GM10248 (cell line): ENCODE measurements at regions not wholly inside any gene's neighbourhood (a gene's known extent, or its start where the extent isn't known, plus 50 kb on each side); places are given as distances from the start of the nearest gene placed in this dataset.
"Not testable (repeated sequence)": the region's sequence is repeated elsewhere in the genome, so short reads cannot be mapped to it uniquely, and the experiment has no call there.

Experiments used
- CTCF ChIA-PET: fragments of 300-600 bp; sonication (Branson Sonifier 250); formaldehyde crosslinking; extraction: SDS; loops from one replicate; lab custom pipeline; 2021; ENCODE audit warnings: antibody characterized with exemption; lab: Yijun Ruan, JAX
- POLR2A ChIA-PET: fragments of 350-650 bp; sonication (Branson Sonifier 250); formaldehyde crosslinking; extraction: SDS; loops from one replicate; lab custom pipeline; 2020; ENCODE audit warnings: antibody characterized with exemption; lab: Yijun Ruan, JAX
- DNase-seq: peaks from one replicate; pipeline ENCODE4 v3.0.0; 2012; ENCODE audit errors: extremely low spot score
- TF ChIP-seq, protein P1 (sequence below): IDR thresholded peaks from 2 replicates; pipeline ENCODE4 v1.5.1; 2012; ENCODE audit warnings: mild to moderate bottlenecking, low read depth; ENCODE audit errors: extremely low read depth, missing control alignments, control extremely low read depth

DNA sequence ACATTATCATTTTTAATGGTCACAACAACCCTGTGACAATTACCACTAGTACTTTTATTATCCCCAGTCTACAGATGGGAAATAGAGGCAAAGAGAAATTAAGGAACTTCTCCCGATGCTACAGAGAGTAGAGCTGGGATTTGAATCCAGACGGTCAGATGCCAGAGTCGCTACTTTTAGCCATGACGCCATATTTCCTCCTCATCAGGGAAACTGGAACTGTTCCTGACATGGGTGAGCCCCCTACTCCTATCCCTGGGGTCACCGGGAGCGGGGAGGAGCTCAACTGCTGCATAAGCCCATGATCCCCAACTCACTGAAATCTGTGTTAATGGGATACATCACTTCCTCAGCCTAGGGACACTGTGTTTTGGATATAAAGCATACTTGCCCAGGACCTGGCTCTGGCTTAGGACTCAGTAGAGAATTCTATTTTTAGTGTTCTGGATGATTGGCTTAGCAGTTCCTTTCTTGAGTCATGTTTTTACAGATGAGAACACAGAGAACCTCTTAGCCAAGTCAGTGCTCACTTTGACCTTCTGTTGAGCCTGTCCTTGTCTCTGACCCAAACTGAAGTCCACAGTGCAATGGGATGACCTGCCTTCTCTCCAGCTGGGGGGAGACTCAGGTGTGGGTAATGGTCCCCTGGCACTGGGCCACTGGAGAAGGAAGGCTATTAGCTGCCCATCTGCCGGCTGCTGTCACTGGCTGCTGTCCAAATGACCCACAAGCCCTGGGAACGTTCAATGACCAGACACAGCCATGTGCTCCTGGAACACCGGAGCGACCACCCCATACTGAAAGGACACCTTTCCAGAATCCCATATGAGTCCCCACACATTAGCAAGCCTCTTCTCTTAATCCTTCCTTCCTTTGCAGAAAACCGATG, 90.8 kb upstream of the SHISA3 start:
- CTCF ChIA-PET: no interaction called here
- DNase-seq: no peak
- TF ChIP-seq, protein P1, sequence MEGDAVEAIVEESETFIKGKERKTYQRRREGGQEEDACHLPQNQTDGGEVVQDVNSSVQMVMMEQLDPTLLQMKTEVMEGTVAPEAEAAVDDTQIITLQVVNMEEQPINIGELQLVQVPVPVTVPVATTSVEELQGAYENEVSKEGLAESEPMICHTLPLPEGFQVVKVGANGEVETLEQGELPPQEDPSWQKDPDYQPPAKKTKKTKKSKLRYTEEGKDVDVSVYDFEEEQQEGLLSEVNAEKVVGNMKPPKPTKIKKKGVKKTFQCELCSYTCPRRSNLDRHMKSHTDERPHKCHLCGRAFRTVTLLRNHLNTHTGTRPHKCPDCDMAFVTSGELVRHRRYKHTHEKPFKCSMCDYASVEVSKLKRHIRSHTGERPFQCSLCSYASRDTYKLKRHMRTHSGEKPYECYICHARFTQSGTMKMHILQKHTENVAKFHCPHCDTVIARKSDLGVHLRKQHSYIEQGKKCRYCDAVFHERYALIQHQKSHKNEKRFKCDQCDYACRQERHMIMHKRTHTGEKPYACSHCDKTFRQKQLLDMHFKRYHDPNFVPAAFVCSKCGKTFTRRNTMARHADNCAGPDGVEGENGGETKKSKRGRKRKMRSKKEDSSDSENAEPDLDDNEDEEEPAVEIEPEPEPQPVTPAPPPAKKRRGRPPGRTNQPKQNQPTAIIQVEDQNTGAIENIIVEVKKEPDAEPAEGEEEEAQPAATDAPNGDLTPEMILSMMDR: no peak
- POLR2A ChIA-PET: no interaction called here

DNA sequence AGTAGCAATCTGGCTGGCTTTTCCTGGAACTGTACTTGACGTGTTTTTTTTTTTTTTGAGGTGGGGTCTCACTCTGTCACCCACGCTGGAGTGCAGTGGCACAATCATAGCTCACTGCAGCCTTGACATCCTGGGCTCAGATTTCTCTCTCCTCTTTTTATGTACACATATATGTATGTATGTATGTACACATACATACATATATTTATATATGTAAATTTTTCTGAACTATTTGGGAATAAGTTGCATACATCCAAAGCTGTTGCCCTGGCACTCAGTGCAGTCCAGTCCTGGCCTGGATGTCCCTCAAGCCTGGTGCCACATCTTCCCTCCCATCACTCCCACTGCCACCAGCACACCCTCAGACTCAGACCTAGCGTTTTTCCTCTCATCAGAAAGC, 89.0 kb upstream of the SHISA3 start:
- DNase-seq: no peak
- TF ChIP-seq, protein P1: no peak
- ChIA-PET CTCF (interaction anchor here (0.8 to 1.2 kb wide), 2 partner anchors 26 to 28 kb away, joined by 3 to 4 read pairs; no protein-coding TSS in a partner anchor), POLR2A (no interaction called here)

DNA sequence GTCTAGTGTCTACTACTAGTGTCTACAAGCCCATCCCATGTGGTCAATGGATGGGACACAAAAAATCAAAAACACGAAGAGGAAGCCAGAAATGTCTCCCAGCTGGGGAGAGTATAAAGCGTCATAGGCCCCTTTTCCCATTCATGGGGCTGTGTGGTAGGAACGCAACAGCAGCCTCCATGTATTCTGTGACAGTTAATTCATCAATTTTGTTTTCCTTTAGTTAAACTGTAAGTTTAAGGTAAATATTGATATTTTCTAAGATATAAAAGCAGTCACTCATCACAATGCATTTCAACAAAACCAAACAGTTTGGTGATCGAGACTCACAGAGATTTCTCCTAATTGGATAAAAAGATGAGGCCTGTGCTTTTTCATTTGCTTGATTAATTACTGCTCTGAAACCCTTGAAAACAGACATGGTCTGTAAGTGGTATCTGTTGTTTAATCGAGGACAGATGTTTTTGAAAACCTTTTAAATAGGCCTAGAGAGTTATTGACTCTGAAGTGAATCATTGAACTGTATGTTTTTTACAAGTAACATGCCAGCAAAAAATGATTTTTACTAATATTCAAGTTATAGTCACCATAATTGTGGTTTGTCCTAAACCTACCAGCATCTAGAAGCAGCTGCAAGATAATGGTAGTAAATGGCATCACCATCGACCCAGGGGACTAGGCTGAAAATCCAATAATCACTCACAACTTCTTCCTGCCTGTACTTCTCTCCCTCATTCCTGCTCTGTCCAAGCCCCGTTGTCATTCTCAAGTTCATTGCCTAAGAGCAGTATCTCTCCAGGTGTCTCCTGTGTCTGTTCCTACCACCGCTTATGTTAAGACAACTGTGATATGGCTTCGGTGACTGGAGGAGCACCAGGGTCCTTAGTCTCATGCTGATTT, 87.7 kb upstream of the SHISA3 start:
- DNase-seq: no peak
- POLR2A ChIA-PET: no interaction called here
- CTCF ChIA-PET: no interaction called here
- TF ChIP-seq, protein P1: no peak

DNA sequence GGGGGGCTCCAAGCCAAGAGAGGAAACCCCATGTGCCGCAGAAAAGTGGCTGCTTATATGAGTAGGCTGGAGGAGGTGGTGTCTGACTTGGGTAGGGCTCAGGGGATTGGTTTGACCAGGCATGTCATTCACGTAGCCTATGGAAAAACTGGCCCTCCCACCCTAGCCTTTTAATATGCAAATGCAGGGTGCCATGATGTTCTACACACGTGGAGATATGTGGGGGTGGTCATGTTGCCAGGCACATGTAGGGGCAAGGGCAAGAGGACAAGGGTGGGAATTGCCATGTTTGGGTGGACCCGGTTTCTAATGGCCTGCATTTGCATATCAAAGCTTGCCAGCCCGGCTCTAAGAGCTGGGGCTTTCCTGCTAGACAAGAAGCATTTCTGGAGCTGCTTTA, 86.9 kb upstream of the SHISA3 start:
- no peak for DNase-seq
- ChIA-PET POLR2A (no interaction called here), CTCF (no interaction called here)
- TF ChIP-seq, protein P1: no peak

DNA sequence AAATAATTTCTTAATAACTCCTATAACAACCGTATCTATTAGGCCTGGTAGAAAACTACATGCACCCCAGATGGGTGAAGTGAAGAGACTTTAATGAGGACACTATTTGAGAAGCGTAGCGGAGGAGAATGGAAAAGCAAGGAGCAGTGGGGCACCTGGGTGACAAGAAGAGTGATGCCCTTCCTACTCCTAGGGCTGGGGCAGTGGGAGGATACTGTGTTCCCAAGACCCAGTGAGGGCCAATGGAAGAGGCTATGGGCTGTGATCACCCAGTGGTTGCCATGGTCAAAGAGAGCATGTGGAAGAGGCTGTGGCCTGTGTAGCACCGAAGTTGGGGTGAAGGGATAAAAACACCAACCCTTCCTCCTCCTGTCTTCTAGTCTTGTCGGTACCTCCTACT, 86.5 kb upstream of the SHISA3 start:
- DNase-seq: no peak
- ChIA-PET CTCF (no interaction called here), POLR2A (no interaction called here)
- TF ChIP-seq, protein P1: no peak

DNA sequence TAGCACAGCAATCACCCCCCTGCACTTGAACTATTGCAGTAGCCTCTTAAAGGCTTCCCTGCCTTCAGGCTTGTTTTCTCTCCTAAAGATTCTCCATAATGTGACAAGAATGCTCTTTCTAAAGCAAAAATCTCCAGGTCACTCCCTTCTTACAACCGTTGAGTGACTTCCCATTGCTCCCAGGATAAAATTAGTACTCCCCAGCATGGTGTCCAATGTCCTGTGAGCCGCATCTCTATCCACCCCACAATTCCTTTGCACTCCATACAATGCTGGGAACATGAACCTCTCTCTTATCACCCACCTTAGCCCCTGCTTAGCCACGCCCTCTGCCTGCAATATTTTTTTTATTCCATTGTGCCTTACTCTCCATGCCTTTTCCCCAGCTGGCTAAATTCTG, 85.7 kb upstream of the SHISA3 start:
- ChIA-PET CTCF (no interaction called here), POLR2A (no interaction called here)
- no peak for DNase-seq

DNA sequence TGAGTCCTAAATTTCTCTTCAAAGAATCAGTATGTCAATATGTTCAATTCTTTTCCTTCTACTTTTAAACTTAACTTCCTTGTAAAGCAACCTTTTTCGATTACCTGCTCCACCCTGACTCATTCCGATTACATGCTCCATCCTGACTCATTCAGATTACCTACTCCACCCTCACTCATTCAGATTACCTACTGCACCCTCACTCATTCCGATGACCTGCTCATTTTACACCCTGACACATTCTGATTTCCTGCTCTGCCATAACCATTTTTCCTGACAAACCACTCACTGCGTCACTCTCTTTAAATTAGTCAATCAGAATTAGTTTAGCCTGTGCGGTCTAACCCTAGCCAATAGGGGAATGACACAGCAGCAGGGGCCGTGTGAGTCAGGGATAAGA, 83.9 kb upstream of the SHISA3 start:
- CTCF ChIA-PET, POLR2A ChIA-PET, DNase-seq: not testable (repeated sequence)

More for the DNA sequence above, 85.7 kb upstream of the SHISA3 start:
- TF ChIP-seq, protein P1: no peak
